ENCODE measurements at regions not wholly inside any gene's neighbourhood (a gene's known extent, or its start where the extent isn't known, plus 50 kb on each side); places are given as distances from the start of the nearest gene placed in this dataset.
A peak's percentile ranks its signal among the peaks of the same experiment; 100 is the strongest.

GRCh38 chr3:181425074-181425473, 286.7 kb upstream of the SOX2 start:
- DNase-seq = no peak

- no peak for DNase-seq
Observed at GRCh38 chr3:181418233-181418632, 293.5 kb upstream of the SOX2 start.

GRCh38 chr3:181417748-181418147, 294.0 kb upstream of the SOX2 start:
- no peak for DNase-seq

GRCh38 chr3:181410870-181411269, 300.9 kb upstream of the SOX2 start:
- no peak for DNase-seq

GRCh38 chr3:181403876-181404660, 307.7 kb upstream of the SOX2 start:
- no peak for DNase-seq

- no peak for DNase-seq
Observed at GRCh38 chr3:181402347-181402746, 309.4 kb upstream of the SOX2 start.

- no peak for DNase-seq
Observed at GRCh38 chr3:181384970-181385369, 326.8 kb upstream of the SOX2 start.

- DNase-seq = no peak
Observed at GRCh38 chr3:181383760-181384159, 328.0 kb upstream of the SOX2 start.

GRCh38 chr3:181383201-181383600, 328.5 kb upstream of the SOX2 start:
- no peak for DNase-seq

- no peak for DNase-seq
Observed at GRCh38 chr3:181382656-181383055, 329.1 kb upstream of the SOX2 start.

- no peak for DNase-seq
Observed at GRCh38 chr3:181379278-181379677, 332.4 kb upstream of the SOX2 start.

GRCh38 chr3:181369637-181370036, 342.1 kb upstream of the SOX2 start:
- DNase-seq = no peak

- no peak for DNase-seq
Observed at GRCh38 chr3:181363231-181363630, 348.5 kb upstream of the SOX2 start.

- DNase-seq = no peak
Observed at GRCh38 chr3:181362378-181362777, 349.3 kb upstream of the SOX2 start.

- no peak for DNase-seq
Observed at GRCh38 chr3:181358562-181358961, 353.2 kb upstream of the SOX2 start.

GRCh38 chr3:181358060-181358459, 353.7 kb upstream of the SOX2 start:
- DNase-seq = no peak

GRCh38 chr3:181354140-181354539, 357.6 kb upstream of the SOX2 start:
- no peak for DNase-seq

- no peak for DNase-seq
Observed at GRCh38 chr3:181344331-181344730, 354.8 kb upstream of the DNAJC19 start.

GRCh38 chr3:181336597-181336996, 347.1 kb upstream of the DNAJC19 start:
- no peak for DNase-seq

- DNase-seq = no peak
Observed at GRCh38 chr3:181333394-181333793, 343.9 kb upstream of the DNAJC19 start.

- no peak for DNase-seq
Observed at GRCh38 chr3:181330821-181331563, 341.5 kb upstream of the DNAJC19 start.

GRCh38 chr3:181330257-181330656, 340.7 kb upstream of the DNAJC19 start:
- no peak for DNase-seq

GRCh38 chr3:181329024-181329423, 339.5 kb upstream of the DNAJC19 start:
- no peak for DNase-seq

- peak; percentile 38 for DNase-seq
Observed at GRCh38 chr3:181328346-181328745, 338.8 kb upstream of the DNAJC19 start.
